T-helper 2 cell (primary cell): ENCODE measurements at regions not wholly inside any gene's neighbourhood (a gene's known extent, or its start where the extent isn't known, plus 50 kb on each side); places are given as distances from the start of the nearest gene placed in this dataset.

Experiments used
- DNase-seq, 5 experiments: peaks; one replicate each; pipeline versions ENCODE4 v3.0.0 to v3.0.0-alpha.2; 2012 to 2022

DNA sequence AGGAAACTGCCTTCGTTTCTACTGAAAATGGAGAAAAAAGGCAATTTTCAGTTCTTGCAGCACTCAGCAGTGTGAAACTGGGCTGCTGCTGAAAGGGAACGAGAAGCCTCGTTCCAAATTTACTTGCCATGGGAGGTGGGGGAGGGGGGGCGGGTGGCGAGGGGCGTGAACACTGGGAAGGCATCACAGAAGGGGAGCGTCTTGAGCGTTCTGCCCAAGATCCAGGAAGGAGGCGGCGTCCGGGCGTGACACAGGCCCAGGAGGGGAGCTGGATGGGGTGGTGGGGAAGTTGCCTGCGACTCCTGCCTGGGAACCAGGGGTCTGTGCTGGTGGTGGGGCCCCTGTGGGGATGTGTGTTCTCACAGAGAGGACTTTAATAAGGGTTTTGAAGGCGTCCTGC, 213.5 kb downstream of the CTTN start:
- no peak for DNase-seq

DNA sequence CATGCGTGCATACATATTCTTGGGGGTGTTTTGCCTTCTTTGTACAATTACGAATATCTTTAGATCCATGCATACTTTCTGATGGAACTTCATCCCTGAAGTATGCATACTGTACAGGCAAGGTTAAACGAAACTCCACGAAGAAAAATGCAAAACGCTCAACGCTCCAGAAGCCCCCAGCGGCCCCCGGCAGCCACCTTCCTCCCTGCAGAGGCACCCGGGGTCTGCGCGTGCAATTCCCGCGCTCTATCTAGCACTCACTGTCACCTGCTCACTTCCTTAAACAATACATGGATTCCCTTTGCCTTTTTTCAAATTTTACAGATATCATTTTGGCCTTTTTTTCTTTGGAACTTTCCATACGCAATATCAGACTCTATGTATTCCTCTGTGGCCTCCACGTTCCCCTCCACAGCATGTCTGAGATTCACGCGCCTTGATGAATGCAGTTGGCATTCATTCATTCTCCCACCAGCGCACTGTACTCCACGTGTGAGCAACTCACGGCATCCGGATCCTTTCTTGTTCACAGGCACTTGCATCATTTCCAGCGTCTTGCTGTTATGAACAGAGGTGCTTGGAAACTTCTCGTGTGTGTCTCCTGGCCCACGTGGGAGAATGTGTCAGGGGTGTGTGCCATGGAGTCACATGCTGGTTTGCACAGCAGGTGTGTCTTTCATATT, 214.3 kb downstream of the CTTN start:
- DNase-seq = no peak

DNA sequence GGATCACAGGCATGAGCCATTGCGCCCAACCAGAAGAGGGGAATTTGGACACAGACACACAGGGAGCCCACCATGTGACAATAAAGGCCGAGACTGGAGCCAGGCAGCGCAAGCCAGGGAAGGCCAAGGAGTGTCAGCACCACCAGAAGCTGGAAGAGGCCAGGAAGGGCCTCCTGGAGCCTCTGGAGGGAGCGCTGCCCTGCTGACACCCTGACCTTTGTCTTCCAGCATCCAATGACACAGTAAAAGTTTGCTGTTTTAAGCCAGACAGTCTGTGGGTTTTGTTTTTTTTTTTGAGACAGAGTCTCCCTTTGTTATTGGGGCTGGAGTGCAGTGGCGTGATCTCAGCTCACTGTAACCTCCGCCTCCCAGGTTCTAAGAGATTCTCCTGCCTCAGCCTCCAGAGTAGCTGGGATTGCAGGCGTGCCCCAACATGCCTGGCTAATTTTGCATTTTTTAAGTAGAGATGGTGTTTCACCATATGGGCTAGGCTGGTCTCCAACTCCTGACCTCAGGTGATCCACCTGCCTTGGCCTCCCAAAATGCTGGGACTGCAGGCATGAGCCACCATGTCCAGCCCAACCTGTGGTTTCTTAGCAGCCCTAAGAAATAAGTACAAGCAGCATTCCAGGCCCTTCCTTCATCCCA, 215.8 kb downstream of the CTTN start:
- no peak for DNase-seq

DNA sequence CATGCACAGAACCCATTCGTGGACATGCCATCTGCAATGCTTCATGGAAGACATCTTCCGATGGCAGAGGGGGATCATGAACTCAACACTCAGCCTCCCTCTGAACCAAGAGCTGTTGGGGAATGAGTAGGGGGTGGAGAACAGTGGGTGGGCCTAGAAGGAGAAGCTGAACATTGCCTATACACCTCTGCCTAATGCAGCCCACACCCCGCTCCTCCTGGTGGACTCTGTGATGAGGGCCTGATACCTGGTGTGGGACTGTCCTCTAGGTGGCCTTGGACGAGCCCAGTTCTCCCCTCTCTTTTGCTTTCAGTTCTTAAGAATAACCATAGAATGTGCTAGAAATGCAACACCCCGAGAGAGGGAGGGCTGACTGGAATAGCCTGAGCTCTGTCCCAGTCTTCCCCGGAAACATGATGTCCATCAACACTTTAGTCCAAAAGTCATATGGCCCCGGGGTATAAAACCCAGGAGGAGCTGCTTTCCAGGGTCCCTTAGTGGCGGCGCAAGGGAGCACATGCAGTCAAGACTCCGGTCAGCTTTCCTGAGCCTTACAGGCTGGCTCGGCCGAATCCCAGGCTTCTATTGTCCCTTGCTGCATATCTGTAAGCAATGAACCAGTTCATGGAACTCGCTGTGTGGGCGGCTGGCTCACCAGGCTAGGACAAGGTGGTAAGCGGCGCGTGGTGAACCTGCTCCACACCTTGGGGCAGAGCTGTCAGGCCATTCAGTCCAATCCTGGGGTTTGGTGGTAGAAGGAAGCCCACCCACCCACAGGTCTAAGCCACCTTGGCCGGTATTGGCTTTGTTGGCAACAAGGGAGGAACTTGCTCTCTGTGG, 216.9 kb downstream of the CTTN start:
- DNase-seq = no peak

DNA sequence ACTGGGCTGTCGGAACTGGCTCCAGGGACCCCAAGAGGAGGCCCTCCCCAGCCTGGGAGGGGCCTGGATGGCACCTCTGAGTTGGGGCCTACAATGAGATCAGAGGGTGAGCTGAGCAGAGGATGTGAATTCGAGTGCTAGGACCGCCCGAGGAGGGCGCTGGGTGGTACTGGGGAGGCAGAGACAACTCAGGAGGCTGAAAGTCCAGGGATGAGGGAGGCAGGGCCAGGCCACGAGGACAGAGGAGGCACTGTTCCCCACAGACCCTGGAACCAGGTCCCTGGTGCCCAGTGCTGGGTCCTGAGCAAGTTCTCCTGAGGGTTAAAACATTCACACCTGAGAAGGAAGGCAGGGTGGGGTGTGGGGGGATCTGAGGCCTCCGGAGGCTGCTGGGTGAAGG, 218.0 kb downstream of the CTTN start:
- DNase-seq = no peak

DNA sequence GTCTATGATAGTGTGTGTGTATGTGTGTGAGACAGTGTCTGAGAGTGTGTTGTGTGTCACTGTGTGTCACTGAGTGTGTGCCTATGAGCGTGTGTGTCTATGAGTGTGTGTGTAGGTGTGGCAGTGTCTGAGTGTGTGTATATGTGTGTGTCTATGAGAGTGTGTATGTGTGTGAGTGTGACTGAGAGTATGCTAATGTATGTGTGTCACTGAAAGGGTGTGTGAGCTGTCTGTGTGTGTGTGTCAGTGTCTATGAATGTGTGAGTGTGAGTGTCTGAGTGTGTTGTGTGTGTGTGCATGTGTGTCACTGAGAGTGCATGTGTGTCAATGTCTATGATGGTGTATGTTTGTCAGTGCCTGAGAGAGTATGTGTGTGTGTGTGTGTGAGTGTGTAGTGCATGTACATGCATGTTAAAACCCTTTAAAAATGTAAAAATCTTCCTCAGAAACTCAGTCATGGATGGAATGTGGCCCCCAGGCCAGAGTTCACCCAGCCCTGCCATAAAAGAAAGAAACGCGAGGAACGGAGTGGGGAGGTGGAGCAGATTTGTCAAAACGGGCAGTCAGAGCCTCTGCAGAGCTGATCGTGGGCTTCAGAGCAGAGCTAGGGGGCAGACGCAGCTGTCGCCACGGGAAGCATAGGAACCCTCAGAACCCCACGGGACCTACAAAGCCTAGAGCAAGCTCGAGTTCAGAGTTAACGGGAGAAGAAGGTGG, 218.8 kb downstream of the CTTN start:
- no peak for DNase-seq

DNA sequence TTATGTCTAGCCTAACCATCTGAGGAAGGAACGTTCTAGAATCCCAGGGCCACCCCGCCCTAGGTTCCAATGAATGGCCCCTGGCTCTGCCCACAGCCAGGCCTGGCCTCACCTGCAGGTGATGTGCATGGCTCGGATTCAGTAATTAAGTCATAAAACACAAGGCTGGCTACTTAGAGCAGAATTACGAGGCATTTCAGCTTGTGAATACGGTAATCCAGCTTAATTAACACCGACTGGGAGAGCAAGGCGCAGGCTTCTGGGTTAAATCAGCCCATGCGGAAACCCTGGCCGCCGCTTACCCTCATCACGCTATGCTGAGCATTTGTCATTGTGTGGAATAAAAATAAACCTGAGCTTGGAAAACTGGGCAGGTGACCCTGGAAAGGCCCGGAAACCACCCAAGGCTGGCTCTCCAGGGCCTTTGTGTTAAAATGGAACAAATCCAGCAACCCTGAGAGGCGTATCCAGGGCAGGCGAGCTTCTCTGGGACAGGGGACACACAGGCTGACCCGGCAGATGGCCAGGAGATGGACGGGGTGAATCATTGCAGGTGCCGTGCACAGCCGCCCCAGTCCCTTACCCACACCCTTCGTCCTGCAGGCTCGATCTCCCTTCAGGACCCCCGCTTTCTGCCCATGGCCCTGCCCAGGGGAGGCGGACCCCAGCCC, 220.2 kb downstream of the CTTN start:
- DNase-seq = no peak

DNA sequence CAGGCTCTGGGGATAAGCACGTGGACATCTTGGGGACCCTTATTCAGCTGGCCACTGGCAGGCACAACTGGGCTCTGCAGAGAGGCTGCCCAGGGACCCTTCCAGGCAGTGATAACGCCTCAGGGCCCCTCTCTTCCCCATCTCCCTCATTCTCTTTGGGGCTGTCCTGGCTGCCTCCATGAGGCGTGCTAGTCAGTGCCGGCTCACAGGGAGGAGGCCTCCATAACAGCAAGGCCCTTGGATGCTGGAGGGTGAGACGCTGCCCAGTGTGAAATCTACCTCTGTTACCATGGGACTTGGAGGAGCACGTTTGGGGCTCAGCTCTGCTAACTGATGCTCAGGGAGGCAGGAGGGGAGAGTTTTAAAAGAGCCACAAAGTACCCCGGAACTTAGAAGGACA, 221.3 kb downstream of the CTTN start:
- no peak for DNase-seq

DNA sequence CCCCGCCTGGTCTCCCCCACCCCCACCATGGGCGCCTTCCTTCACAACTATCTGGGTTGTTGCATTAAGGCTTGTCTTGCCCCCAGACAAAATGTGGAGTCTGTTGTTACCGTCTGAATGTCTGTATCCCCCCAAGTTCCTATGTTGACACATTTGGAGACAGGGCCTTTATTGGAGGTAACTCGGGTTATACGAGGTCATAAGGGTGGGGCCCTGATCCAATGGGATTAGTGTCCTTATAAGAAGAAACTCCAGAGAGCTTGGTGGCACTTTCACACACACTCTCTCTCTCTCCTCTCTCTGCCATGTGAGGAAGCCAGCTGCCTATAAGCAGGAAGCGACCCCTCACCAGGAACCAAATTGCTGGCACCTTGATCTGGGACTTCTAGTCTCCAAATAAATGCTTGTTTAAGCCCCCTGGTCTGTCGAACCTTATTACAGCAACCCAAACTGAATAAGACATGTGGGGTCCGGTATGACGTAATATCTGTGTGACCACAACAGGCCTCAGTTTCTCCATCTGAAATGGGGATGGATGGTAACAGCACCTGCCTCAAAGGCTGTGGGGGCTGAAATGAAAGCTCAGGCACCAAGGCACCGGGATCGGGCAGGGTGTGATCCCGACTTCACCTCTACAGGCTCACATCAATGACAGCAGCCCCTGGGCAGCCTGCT, 222.3 kb downstream of the CTTN start:
- no peak for DNase-seq

DNA sequence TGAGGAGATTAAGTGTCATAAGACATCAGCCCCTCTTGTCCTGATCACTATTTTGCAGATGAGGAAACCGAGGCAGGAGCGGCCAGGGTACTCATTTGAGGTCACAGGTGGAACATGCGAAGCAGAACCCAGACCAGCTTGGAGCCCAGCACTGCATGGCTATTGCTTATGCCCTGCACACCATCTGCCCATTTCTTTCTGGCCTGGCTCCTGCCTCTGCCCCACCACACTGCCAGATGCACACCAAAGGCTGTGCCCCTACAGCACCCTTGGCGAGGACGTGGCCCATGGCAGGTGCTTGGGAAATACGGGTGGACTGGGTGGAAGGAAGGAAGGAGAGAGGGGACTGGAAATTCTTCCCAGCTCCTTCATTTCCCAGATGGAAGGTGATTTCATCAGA, 222.9 kb downstream of the CTTN start:
- DNase-seq = no peak

DNA sequence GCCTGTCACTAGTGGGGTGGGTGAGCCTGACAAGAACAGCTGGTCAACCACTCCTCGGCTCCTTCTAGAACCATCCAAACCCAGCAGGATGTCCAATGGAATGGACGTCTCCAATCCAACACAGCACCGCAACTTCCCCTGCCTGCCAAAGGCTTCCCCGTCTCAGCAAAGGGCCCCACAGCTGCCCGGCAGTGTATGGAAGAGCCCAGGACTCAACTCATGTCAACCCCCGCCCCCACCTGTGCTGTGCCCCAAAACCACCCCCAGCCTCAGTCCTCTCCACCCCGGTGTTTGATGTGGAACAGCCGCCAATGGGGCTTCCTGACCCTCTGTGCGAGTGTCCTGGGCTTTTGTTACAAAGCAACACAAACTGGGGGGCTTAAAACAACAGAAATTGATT, 223.8 kb downstream of the CTTN start:
- DNase-seq = no peak

DNA sequence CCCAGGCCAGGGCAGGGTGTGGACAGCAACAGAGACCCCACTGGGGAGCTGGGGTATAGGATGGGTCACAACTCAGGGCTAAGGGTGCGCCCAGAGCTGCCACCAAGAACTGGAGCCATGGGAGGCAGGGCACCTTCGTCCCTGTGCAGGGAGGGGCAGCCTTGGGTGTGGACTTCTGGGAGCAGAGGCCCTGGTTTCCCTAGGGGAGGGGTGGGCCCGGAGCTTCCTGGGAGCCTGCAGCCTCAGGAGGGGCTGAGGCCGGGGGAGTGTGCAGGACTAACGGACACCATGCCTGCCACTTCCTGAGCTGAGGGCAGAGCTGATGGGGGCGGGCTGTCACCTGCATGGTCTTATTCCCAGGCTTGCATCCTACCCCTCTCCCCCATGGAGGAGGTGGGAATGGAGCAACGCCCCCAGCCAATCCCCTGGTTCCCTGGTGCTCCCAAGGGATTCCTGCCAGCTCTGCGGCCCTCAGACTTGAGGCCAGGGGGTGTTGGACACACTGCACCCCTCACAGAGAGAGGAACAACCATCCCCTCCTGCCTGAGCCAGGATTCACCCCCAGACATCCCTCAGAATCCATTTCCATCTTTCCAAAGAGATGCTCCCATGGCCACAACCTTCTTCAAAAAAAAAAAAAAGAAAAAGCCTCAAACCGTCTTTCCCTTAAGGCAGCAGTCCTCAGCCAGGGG, 225.7 kb downstream of the CTTN start:
- DNase-seq = no peak

DNA sequence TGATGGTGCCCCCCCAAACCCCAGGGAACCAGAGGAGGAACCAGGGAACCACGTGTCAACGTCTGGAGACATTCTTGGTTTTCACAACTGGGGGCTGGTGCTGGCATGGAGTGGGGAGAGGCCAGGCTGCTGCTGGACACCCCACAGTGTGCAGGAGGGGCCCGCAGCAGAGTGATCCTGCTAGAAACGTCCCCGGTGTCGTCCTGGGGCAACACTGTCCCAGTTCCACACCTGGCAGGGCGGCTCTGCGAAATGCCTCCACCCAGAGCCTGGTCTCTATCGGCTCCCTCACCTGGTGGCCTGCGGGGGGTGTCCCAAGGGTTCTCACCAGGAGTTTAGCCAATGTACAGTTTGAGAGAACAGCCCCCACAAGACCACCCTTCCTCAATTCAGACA, 226.3 kb downstream of the CTTN start:
- no peak for DNase-seq

DNA sequence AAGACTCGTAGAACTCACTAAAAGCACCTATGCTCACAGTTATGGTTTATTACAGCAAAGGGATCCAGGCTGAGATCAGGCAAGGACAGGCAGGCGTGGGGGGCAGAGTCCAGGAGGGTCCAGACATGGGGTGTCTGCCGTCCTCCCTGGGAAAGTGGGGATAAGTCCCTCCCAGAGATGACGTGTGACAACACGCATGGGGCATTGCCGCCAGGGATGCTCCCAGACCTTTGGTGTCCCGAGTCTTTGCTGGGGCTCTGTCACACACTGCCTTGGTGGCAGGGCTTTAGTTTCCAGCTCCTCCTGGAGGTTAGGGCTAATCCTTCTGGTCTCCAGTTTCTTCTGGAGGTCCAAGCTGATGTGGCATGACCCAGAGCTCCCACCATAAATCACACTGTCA, 226.7 kb downstream of the CTTN start:
- no peak for DNase-seq

DNA sequence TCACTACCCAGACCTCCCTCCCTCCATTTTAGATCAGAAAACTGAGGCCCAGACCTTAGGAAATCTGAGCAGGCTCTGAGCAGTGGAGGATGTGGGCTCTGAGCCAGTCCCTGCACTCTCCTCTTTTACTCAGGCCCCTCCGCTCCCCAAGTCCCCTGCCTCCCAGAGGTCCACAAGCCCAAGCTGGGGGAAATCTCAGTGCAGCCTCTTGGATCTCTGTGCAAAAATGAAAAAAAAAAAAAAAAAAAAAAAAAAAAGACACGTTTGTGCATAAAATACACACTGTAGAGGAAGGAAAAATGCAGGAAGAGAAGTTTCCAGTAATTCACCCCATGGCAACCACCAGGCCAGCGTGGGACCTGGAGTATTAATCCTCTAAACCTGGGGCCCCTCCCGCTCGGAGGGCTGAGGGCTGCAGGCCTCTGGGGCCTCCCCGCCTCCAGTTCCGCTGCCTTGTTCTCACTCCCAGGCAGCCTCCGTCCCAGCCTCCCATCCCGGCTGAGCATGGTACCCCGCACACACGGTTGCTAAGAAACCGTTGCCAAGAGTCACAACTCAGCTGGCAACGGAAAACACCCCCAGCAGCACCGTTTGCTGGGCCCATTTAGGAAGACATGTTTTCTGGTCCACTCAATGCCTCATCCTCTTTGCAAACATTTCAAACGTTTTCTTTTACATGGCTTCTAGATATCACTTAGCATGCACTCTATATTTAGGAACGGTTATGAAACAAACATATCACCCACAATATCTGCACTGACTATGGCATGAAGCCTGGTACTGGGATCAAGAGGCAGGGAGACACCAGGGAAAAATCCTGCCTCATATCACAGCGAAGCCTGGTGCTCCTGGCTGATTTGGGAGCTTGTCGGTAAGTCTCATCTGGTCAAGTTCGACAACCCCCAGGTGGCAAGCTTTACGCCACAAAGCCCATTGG, 227.5 kb downstream of the CTTN start:
- DNase-seq = no peak

DNA sequence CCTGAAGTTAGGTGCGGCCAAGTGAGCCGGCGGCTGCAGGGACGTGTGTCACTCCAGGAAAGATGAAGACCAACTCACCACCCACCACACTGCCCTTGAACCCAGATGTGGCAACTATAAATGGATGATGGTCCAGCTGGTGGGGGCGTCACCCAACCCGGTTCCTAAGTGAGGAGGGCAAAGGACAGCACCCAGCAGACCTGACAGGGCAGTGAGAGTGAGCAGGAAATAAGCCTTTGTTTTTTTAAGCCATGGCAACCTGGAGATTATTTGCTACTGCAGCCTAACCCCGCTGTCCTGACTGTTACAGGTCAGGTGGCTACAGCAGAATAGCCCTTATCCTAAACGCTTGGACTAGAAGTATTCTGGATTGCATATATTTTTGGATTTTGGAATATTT, 228.9 kb downstream of the CTTN start:
- DNase-seq = no peak

DNA sequence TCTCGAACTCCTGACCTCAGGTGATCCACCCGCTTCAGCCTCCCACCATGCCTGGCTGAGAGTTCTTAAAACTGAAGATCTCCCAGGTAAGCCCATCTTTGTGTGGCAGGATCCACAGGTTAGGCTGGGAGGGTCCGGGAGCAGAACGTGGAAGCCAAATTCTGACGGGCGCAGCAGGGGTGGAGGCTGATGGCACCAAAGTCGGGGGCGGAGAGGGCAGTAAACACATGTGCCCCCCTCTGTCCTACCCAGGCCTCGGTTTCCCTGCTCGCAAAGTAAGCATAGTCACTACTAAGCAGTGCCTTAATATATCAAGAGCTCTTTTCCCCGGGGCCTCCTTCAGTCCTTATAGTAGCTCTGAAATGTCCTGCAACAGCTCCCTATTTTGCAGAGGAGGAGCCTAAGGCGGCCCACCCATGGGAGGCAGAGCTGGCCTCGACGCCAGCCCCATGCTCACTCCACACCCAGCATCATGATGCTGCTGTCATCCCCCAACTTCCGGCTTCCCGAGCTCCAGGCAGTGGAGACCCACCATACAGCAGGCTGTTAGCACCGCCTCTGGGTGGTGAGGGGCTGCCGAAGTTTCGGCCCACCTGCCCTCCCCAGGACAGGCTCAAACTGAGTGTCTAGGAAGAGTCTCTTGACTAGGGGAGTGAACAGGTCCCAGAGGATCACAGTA, 230.0 kb downstream of the CTTN start:
- DNase-seq = no peak

DNA sequence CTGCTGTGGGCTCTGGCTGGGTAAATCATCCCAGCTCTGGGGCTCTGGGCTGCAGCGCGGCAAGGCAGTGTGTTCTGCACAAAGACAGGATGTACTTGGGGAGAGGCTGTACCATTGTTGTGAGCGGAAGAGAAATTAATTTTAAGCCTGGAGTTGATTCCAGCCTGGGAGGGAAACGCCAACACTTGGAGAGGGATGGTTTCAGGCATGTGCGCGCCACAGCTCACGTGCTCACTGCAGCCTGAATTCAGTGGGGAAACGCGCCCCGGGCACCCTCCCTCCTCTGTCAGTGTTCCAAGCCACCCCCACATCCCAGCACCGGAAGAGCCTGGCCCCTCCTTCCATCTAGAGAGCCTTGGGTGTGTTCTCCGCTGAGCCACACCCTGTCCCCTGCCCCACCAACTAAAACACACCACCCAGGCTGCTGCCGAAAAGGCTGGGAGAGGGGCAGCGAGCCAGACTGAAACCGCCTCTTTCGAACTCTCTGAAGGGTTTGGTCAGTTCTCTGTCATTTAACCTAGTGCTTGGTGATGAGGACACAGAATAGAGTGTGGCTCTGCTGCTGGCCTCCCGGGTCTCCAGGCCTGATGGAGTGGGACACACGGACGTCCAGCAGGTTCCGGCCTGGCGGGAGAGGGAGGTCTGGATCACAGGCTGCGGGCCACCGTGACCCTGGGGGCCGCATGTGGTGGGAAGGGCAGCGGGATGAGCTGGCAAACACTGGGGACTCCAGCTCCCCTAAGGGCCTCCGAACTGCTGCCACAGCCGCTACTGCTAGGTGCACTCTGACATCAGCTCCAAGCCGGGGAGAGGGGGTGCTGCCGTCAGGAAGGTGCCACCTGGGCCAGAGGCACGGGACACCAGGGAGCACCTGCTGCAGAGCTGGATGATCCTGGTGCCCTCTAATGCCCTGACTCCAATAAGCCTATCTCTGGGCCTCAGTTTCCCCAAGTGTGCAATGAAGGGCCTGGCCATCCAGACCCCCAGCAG, 230.8 kb downstream of the CTTN start:
- no peak for DNase-seq
